Liver (tissue), 8 donors: ENCODE measurements at regions not wholly inside any gene's neighbourhood (a gene's known extent, or its start where the extent isn't known, plus 50 kb on each side); places are given as distances from the start of the nearest gene placed in this dataset.

Experiments used
- DNase-seq: peaks from one replicate; pipeline ENCODE4 v3.0.0-alpha.2; 2017; ENCODE audit warnings: low spot score
- H3K27ac ChIP-seq, 2 donors: one replicate each; pipeline ENCODE4 v1.7.0; 2013; ENCODE audit warnings: inconsistent platforms in 2 of 2, low read length in 2 of 2, control low read depth in 1 of 2, low read depth in 1 of 2, mild to moderate bottlenecking in 1 of 2
- H3K27me3 ChIP-seq, 4 donors: one replicate each; pipeline versions ENCODE4 v1.6.1 to v1.7.0; 2013; ENCODE audit warnings: low read length in 3 of 4, inconsistent platforms in 1 of 4, mild to moderate bottlenecking in 1 of 4, moderate library complexity in 1 of 4; ENCODE audit not compliant: control insufficient read depth in 4 of 4, insufficient read depth in 4 of 4
- H3K36me3 ChIP-seq, 4 donors: one replicate each; pipeline versions ENCODE4 v1.6.1 to v1.7.0; 2013; ENCODE audit warnings: low read length in 3 of 4, mild to moderate bottlenecking in 3 of 4, low read depth in 1 of 4, moderate library complexity in 1 of 4; ENCODE audit not compliant: control insufficient read depth in 4 of 4, insufficient read depth in 3 of 4
- H3K4me1 ChIP-seq, 4 donors: one replicate each; pipeline versions ENCODE4 v1.6.1 to v1.7.0; 2013; ENCODE audit warnings: low read length in 3 of 4, mild to moderate bottlenecking in 3 of 4, moderate library complexity in 1 of 4; ENCODE audit not compliant: control insufficient read depth in 4 of 4, insufficient read depth in 4 of 4
- H3K4me3 ChIP-seq, 3 donors: one replicate each; pipeline versions ENCODE4 v1.6.1 to v1.7.0; 2013; ENCODE audit warnings: low read length in 3 of 3, control low read depth in 1 of 3, low read depth in 1 of 3, mild to moderate bottlenecking in 1 of 3
- H3K9ac ChIP-seq, 2 donors: one replicate each; pipeline ENCODE4 v1.7.0; 2013; ENCODE audit warnings: low read length in 2 of 2, mild to moderate bottlenecking in 2 of 2, moderate library complexity in 2 of 2, control low read depth in 1 of 2, low read depth in 1 of 2
- H3K9me3 ChIP-seq, 4 donors: one replicate each; pipeline versions ENCODE4 v1.6.1 to v1.7.0; 2013; ENCODE audit warnings: low read length in 3 of 4; ENCODE audit not compliant: control insufficient read depth in 4 of 4
- ATF3 ChIP-seq: IDR thresholded peaks from 2 replicates; pipeline ENCODE4 v1.6.1; 2016; ENCODE audit warnings: antibody characterized with exemption
- CTCF ChIP-seq: fragments of 150-350 bp; IDR thresholded peaks from 2 replicates; pipeline ENCODE4 v1.5.1; 2017; ENCODE audit warnings: improper control_type of control experiment, low read depth, low read length; ENCODE audit not compliant: missing input control
- FOXA1 ChIP-seq: IDR thresholded peaks from 2 replicates; pipeline ENCODE4 v1.6.1; 2016; ENCODE audit warnings: antibody characterized with exemption
- FOXA2 ChIP-seq: IDR thresholded peaks from 2 replicates; pipeline ENCODE4 v1.6.1; 2016; ENCODE audit warnings: antibody characterized with exemption
- GABPA ChIP-seq, 2 donors: IDR thresholded peaks in 1 of 2; conservative IDR thresholded peaks in 1 of 2; 2 replicates each; pipeline ENCODE4 v1.6.1; 2016; ENCODE audit warnings: antibody characterized with exemption in 2 of 2, mild to moderate bottlenecking in 1 of 2, moderate library complexity in 1 of 2
- HNF4A ChIP-seq, 2 donors: conservative IDR thresholded peaks; 2 replicates each; pipeline ENCODE4 v1.6.1; 2016; ENCODE audit warnings: antibody characterized with exemption in 2 of 2, mild to moderate bottlenecking in 2 of 2
- HNF4G ChIP-seq: IDR thresholded peaks from 2 replicates; pipeline ENCODE4 v1.6.1; 2016; ENCODE audit warnings: antibody characterized with exemption
- JUND ChIP-seq, 2 donors: IDR thresholded peaks; 2 replicates each; pipeline ENCODE4 v1.6.1; 2016; ENCODE audit warnings: antibody characterized with exemption in 2 of 2
- MAX ChIP-seq: IDR thresholded peaks from 2 replicates; pipeline ENCODE4 v1.6.1; 2016; ENCODE audit warnings: antibody characterized with exemption
- NR2F2 ChIP-seq: IDR thresholded peaks from 2 replicates; pipeline ENCODE4 v1.6.1; 2016; ENCODE audit warnings: antibody characterized with exemption
- RAD21 ChIP-seq, 2 donors: IDR thresholded peaks; 2 replicates each; pipeline ENCODE4 v1.6.1; 2016; ENCODE audit warnings: antibody characterized with exemption in 2 of 2, mild to moderate bottlenecking in 2 of 2
- REST ChIP-seq: IDR thresholded peaks from 2 replicates; pipeline ENCODE4 v1.6.1; 2016; ENCODE audit warnings: antibody characterized with exemption, mild to moderate bottlenecking
- RXRA ChIP-seq, 2 donors: IDR thresholded peaks; 2 replicates each; pipeline ENCODE4 v1.6.1; 2017 to 2018; ENCODE audit warnings: antibody characterized with exemption in 2 of 2, mild to moderate bottlenecking in 1 of 2
- SP1 ChIP-seq: IDR thresholded peaks from 2 replicates; pipeline ENCODE4 v1.6.1; 2018; ENCODE audit warnings: antibody characterized with exemption, mild to moderate bottlenecking
- TAF1 ChIP-seq: conservative IDR thresholded peaks from 2 replicates; pipeline ENCODE4 v1.6.1; 2016; ENCODE audit warnings: antibody characterized with exemption, mild to moderate bottlenecking
- YY1 ChIP-seq: IDR thresholded peaks from 2 replicates; pipeline ENCODE4 v1.6.1; 2016; ENCODE audit warnings: antibody characterized with exemption, mild to moderate bottlenecking
- ZBTB33 ChIP-seq: IDR thresholded peaks from 2 replicates; pipeline ENCODE4 v1.6.1; 2016; ENCODE audit warnings: antibody characterized with exemption
- WGBS: extraction: QIAGEN DNeasy Blood & Tissue Kit; methylation state at CpG from one replicate; pipeline ENCODE4 v1.1.7; 2013; 5-methylcytosine and 5-hydroxymethylcytosine counted together
- donor health status: healthy.
- donor health status: healthy.
- donor health status: healthy.
- donor health status: healthy.
- donor health status: healthy.

- no peaks in the 10 kb centered on the region for H3K36me3 ChIP-seq
- DNase-seq = no peak
- H3K27ac ChIP-seq = no peak overlapping the region
- no peaks in the 10 kb centered on the region for H3K27me3 ChIP-seq
- 18% methylated on average over 10 of the region's 10 CpGs for WGBS
- no peaks in the 10 kb centered on the region for H3K4me1 ChIP-seq
- H3K4me3 ChIP-seq = no peak overlapping the region
- TF ChIP-seq RAD21 (IDR thresholded peaks at IDR 0.05) = no peak
- TF ChIP-seq FOXA1 = no peak
- TF ChIP-seq HNF4A (conservative IDR thresholded peaks at IDR 0.05) = no peak
- H3K9ac ChIP-seq = no peak overlapping the region
- H3K9me3 ChIP-seq = no peaks in the 10 kb centered on the region
Measured at GRCh38 chr2:6535572-6535971, 330.1 kb downstream of the CMPK2 start.

- no peaks in the 10 kb centered on the region for H3K27me3 ChIP-seq
- TF ChIP-seq MAX (no peak), ZBTB33 (no peak), CTCF (no peak), HNF4G (no peak), YY1 (no peak), GABPA (IDR thresholded peaks at IDR 0.05 in 1 of 2, conservative IDR thresholded peaks at IDR 0.05 in 1 of 2) (no peak), JUND (IDR thresholded peaks at IDR 0.05) (no peak), ATF3 (no peak), NR2F2 (no peak)
- no peak overlapping the region for H3K4me3 ChIP-seq
- H3K36me3 ChIP-seq = no peaks in the 10 kb centered on the region
- H3K9ac ChIP-seq = no peak overlapping the region
- DNase-seq = no peak
- no peaks in the 10 kb centered on the region for H3K9me3 ChIP-seq
- WGBS = 69% methylated on average over 2 of the region's 2 CpGs
- no peaks in the 10 kb centered on the region for H3K4me1 ChIP-seq
- no peak overlapping the region for H3K27ac ChIP-seq
Measured at GRCh38 chr2:6538607-6539006, 327.1 kb downstream of the CMPK2 start.

- no peaks in the 10 kb centered on the region for H3K27me3 ChIP-seq
- H3K27ac ChIP-seq = no peak overlapping the region
- no peak for DNase-seq
- 76% methylated on average over 1 of the region's 1 CpG for WGBS
- H3K4me1 ChIP-seq = no peaks in the 10 kb centered on the region
- H3K9me3 ChIP-seq = peaks cover 0 to 2% (median 0%) of the 10 kb centered on the region in 4 donors
- no peaks in the 10 kb centered on the region for H3K36me3 ChIP-seq
- H3K4me3 ChIP-seq = no peak overlapping the region
- H3K9ac ChIP-seq = no peak overlapping the region
- TF ChIP-seq FOXA1 (no peak), RAD21 (IDR thresholded peaks at IDR 0.05) (no peak), REST (no peak), FOXA2 (no peak), MAX (no peak), TAF1 (no peak), HNF4A (conservative IDR thresholded peaks at IDR 0.05) (no peak), NR2F2 (no peak), YY1 (no peak), SP1 (no peak), ZBTB33 (no peak), RXRA (IDR thresholded peaks at IDR 0.05) (no peak), GABPA (IDR thresholded peaks at IDR 0.05 in 1 of 2, conservative IDR thresholded peaks at IDR 0.05 in 1 of 2) (no peak), HNF4G (no peak)
Measured at GRCh38 chr2:6545336-6545735, 320.4 kb downstream of the CMPK2 start.
